ENCODE measurements at regions not wholly inside any gene's neighbourhood (a gene's known extent, or its start where the extent isn't known, plus 50 kb on each side); places are given as distances from the start of the nearest gene placed in this dataset.

GRCh38 chr12:47573146-47573659 lies 132.6 kb downstream of the RPAP3 start:
- TF ChIP-seq POLR2A (IDR thresholded peaks at IDR 0.05; ENCODE audit: low read depth, low read length), result no peak
- TF ChIP-seq POLR2AphosphoS5 (IDR thresholded peaks at IDR 0.05; ENCODE audit: low read depth, low read length), result no peak
- TF ChIP-seq TAF1 (IDR thresholded peaks at IDR 0.05; ENCODE audit: low read depth, low read length), result no peak
